ENCODE measurements at regions not wholly inside any gene's neighbourhood (a gene's known extent, or its start where the extent isn't known, plus 50 kb on each side); places are given as distances from the start of the nearest gene placed in this dataset.

- TF ChIP-seq CTCF (IDR thresholded peaks at IDR 0.05) (no peak), POLR2AphosphoS5 (IDR thresholded peaks at IDR 0.05) (no peak), POLR2A (IDR thresholded peaks at IDR 0.05) (no peak)
Measured at GRCh38 chr5:82799361-82800077, 277.7 kb downstream of the TMEM167A start.
